ENCODE measurements at regions not wholly inside any gene's neighbourhood (a gene's known extent, or its start where the extent isn't known, plus 50 kb on each side); places are given as distances from the start of the nearest gene placed in this dataset.

GRCh38 chr9:136595245-136596153 is 49.7 kb upstream of the NOTCH1 start (continued):
- TF ChIP-seq, protein P1, sequence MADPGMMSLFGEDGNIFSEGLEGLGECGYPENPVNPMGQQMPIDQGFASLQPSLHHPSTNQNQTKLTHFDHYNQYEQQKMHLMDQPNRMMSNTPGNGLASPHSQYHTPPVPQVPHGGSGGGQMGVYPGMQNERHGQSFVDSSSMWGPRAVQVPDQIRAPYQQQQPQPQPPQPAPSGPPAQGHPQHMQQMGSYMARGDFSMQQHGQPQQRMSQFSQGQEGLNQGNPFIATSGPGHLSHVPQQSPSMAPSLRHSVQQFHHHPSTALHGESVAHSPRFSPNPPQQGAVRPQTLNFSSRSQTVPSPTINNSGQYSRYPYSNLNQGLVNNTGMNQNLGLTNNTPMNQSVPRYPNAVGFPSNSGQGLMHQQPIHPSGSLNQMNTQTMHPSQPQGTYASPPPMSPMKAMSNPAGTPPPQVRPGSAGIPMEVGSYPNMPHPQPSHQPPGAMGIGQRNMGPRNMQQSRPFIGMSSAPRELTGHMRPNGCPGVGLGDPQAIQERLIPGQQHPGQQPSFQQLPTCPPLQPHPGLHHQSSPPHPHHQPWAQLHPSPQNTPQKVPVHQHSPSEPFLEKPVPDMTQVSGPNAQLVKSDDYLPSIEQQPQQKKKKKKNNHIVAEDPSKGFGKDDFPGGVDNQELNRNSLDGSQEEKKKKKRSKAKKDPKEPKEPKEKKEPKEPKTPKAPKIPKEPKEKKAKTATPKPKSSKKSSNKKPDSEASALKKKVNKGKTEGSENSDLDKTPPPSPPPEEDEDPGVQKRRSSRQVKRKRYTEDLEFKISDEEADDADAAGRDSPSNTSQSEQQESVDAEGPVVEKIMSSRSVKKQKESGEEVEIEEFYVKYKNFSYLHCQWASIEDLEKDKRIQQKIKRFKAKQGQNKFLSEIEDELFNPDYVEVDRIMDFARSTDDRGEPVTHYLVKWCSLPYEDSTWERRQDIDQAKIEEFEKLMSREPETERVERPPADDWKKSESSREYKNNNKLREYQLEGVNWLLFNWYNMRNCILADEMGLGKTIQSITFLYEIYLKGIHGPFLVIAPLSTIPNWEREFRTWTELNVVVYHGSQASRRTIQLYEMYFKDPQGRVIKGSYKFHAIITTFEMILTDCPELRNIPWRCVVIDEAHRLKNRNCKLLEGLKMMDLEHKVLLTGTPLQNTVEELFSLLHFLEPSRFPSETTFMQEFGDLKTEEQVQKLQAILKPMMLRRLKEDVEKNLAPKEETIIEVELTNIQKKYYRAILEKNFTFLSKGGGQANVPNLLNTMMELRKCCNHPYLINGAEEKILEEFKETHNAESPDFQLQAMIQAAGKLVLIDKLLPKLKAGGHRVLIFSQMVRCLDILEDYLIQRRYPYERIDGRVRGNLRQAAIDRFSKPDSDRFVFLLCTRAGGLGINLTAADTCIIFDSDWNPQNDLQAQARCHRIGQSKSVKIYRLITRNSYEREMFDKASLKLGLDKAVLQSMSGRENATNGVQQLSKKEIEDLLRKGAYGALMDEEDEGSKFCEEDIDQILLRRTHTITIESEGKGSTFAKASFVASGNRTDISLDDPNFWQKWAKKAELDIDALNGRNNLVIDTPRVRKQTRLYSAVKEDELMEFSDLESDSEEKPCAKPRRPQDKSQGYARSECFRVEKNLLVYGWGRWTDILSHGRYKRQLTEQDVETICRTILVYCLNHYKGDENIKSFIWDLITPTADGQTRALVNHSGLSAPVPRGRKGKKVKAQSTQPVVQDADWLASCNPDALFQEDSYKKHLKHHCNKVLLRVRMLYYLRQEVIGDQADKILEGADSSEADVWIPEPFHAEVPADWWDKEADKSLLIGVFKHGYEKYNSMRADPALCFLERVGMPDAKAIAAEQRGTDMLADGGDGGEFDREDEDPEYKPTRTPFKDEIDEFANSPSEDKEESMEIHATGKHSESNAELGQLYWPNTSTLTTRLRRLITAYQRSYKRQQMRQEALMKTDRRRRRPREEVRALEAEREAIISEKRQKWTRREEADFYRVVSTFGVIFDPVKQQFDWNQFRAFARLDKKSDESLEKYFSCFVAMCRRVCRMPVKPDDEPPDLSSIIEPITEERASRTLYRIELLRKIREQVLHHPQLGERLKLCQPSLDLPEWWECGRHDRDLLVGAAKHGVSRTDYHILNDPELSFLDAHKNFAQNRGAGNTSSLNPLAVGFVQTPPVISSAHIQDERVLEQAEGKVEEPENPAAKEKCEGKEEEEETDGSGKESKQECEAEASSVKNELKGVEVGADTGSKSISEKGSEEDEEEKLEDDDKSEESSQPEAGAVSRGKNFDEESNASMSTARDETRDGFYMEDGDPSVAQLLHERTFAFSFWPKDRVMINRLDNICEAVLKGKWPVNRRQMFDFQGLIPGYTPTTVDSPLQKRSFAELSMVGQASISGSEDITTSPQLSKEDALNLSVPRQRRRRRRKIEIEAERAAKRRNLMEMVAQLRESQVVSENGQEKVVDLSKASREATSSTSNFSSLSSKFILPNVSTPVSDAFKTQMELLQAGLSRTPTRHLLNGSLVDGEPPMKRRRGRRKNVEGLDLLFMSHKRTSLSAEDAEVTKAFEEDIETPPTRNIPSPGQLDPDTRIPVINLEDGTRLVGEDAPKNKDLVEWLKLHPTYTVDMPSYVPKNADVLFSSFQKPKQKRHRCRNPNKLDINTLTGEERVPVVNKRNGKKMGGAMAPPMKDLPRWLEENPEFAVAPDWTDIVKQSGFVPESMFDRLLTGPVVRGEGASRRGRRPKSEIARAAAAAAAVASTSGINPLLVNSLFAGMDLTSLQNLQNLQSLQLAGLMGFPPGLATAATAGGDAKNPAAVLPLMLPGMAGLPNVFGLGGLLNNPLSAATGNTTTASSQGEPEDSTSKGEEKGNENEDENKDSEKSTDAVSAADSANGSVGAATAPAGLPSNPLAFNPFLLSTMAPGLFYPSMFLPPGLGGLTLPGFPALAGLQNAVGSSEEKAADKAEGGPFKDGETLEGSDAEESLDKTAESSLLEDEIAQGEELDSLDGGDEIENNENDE (IDR thresholded peaks at IDR 0.05; ENCODE audit: insufficient replicate concordance, low read length), result no peak
- no peak for TF ChIP-seq KDM4A (IDR thresholded peaks at IDR 0.05; ENCODE audit: low read depth, low read length, severe bottlenecking)
- TF ChIP-seq BRCA1 (IDR thresholded peaks at IDR 0.05; ENCODE audit: low read depth, low read length), result no peak
- no peak for TF ChIP-seq CEBPB (IDR thresholded peaks at IDR 0.05; ENCODE audit: low read depth, low read length)
- no peak for TF ChIP-seq POLR2AphosphoS5 (IDR thresholded peaks at IDR 0.05; ENCODE audit: low read depth, low read length)
- no peak for TF ChIP-seq SUZ12 (IDR thresholded peaks at IDR 0.05; ENCODE audit: low read length)
- TF ChIP-seq MAX (IDR thresholded peaks at IDR 0.05), result no peak
- no peak for TF ChIP-seq CBX5 (IDR thresholded peaks at IDR 0.05; ENCODE audit: low read depth, low read length)
- TF ChIP-seq SP1 (IDR thresholded peaks at IDR 0.05; ENCODE audit: low read depth, low read length), result no peak
